ENCODE measurements at regions not wholly inside any gene's neighbourhood (a gene's known extent, or its start where the extent isn't known, plus 50 kb on each side); places are given as distances from the start of the nearest gene placed in this dataset.

GRCh38 chr10:36994886-36995285, 130.5 kb upstream of the ANKRD30A start:
- TF ChIP-seq CTCF (IDR thresholded peaks at IDR 0.05) = no peak
- TF ChIP-seq POLR2A (IDR thresholded peaks at IDR 0.05) = no peak

Data from Peyer's patch (tissue), 4 donors.